SKM-1 treated with dmso at 0.1 percent for 144 hours (cell line): ENCODE measurements at regions not wholly inside any gene's neighbourhood (a gene's known extent, or its start where the extent isn't known, plus 50 kb on each side); places are given as distances from the start of the nearest gene placed in this dataset.
"Not testable (repeated sequence)": the region's sequence is repeated elsewhere in the genome, so short reads cannot be mapped to it uniquely, and the experiment has no call there.

ENCODE experiments used
- DNase-seq: peaks from one replicate; lab custom pipeline; 2025; ENCODE audit not compliant: unreplicated experiment; lab: John Stamatoyannopoulos, UW

- no peak for DNase-seq
Measured at GRCh38 chr3:77707281-77707680, 667.4 kb downstream of the ROBO2 start.

GRCh38 chr3:77709155-77709554 is 669.3 kb downstream of the ROBO2 start:
- DNase-seq, result no peak

GRCh38 chr3:77718311-77718710 is 678.4 kb downstream of the ROBO2 start:
- DNase-seq, result no peak

- no peak for DNase-seq
Measured at GRCh38 chr3:77720460-77720971, 680.6 kb downstream of the ROBO2 start.

GRCh38 chr3:77726517-77726916 is 686.6 kb downstream of the ROBO2 start:
- no peak for DNase-seq

- DNase-seq, result no peak
Measured at GRCh38 chr3:77746048-77746447, 706.1 kb downstream of the ROBO2 start.

- DNase-seq, result no peak
Measured at GRCh38 chr3:77746892-77747291, 707.0 kb downstream of the ROBO2 start.

- not testable (repeated sequence) for DNase-seq
Measured at GRCh38 chr3:77756397-77756975, 716.6 kb downstream of the ROBO2 start.

GRCh38 chr3:77772459-77772858 is 732.6 kb downstream of the ROBO2 start:
- no peak for DNase-seq

- DNase-seq, result no peak
Measured at GRCh38 chr3:77773084-77773483, 733.2 kb downstream of the ROBO2 start.

GRCh38 chr3:77780278-77780996 is 740.5 kb downstream of the ROBO2 start:
- DNase-seq, result no peak

- no peak for DNase-seq
Measured at GRCh38 chr3:77786216-77786615, 746.3 kb downstream of the ROBO2 start.

- no peak for DNase-seq
Measured at GRCh38 chr3:77795013-77795412, 755.1 kb downstream of the ROBO2 start.

GRCh38 chr3:77799278-77799677 is 759.4 kb downstream of the ROBO2 start:
- no peak for DNase-seq

GRCh38 chr3:77800893-77801292 is 761.0 kb downstream of the ROBO2 start:
- DNase-seq, result no peak

- DNase-seq, result no peak
Measured at GRCh38 chr3:77807312-77807711, 767.4 kb downstream of the ROBO2 start.

GRCh38 chr3:77814845-77815244 is 774.9 kb downstream of the ROBO2 start:
- no peak for DNase-seq

GRCh38 chr3:77815467-77815866 is 775.6 kb downstream of the ROBO2 start:
- no peak for DNase-seq

- DNase-seq, result no peak
Measured at GRCh38 chr3:77816366-77816765, 776.5 kb downstream of the ROBO2 start.

- DNase-seq, result no peak
Measured at GRCh38 chr3:77825001-77825827, 785.3 kb downstream of the ROBO2 start.

GRCh38 chr3:77835921-77836320 is 796.0 kb downstream of the ROBO2 start:
- no peak for DNase-seq
